ENCODE measurements at regions not wholly inside any gene's neighbourhood (a gene's known extent, or its start where the extent isn't known, plus 50 kb on each side); places are given as distances from the start of the nearest gene placed in this dataset.

DNA sequence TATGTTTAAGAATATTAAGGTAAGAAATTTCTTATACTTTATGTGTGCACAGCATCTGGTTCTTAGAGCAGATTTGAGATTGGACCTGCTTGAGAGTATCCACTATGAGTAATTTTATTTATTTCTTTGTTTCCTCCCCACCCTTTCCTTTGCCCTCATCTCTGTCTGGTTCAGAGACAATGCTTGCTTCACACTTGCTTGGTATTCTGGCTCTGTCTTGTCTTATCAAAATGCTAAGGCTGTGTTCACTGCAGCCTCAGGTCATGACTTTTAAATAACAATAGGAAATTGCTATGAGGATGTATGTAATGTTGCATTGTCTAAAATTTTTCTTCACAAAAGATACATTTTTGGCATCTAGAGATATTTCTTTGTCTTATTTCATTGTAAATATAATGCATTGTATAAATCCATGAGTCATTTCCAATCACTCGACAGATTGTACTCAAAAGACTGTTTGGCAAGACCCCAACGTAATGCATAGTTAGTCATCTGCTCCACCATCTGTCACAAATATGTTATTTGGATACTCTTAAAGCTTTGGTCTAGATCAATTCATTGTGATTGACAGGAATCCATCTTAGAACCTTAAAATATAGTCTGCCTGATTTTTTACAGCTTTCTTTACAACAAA, 395.7 kb downstream of the AASDHPPT start:
- Histone ChIP-seq H3K36me3 (no peaks in the 10 kb centered on the region), H3K9me3 (no peaks in the 10 kb centered on the region), H3K27me3 (no peaks in the 10 kb centered on the region), H3K4me1 (peaks cover 0 to 6% (median 0%) of the 10 kb centered on the region in 4 donors), H3K4me3 (no peak overlapping the region), H3K27ac (no peak overlapping the region)
- no peak for DNase-seq
- TF ChIP-seq POLR2A (IDR thresholded peaks at IDR 0.05), result no peak
- TF ChIP-seq, protein P1, sequence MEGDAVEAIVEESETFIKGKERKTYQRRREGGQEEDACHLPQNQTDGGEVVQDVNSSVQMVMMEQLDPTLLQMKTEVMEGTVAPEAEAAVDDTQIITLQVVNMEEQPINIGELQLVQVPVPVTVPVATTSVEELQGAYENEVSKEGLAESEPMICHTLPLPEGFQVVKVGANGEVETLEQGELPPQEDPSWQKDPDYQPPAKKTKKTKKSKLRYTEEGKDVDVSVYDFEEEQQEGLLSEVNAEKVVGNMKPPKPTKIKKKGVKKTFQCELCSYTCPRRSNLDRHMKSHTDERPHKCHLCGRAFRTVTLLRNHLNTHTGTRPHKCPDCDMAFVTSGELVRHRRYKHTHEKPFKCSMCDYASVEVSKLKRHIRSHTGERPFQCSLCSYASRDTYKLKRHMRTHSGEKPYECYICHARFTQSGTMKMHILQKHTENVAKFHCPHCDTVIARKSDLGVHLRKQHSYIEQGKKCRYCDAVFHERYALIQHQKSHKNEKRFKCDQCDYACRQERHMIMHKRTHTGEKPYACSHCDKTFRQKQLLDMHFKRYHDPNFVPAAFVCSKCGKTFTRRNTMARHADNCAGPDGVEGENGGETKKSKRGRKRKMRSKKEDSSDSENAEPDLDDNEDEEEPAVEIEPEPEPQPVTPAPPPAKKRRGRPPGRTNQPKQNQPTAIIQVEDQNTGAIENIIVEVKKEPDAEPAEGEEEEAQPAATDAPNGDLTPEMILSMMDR (IDR thresholded peaks at IDR 0.05), result no peak

DNA sequence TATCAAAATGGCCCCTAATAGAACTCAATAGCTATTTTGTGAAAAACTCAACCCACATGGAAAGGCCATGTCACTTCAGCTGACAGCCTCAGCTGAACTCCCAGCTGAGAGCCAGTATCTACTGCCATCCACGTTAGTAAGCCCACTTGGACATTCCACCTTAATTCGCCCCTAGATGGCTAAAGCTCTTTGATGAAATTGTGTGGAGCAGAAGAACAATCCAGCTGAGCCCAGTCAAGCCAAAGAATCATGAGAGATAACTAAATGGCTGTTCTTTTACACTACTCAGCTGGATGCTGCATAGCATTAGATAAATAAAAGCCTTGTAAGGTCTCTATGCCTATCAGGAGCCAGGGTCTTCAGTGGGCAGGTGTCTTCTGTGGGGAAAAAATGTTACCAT, 396.8 kb downstream of the AASDHPPT start:
- no peak for TF ChIP-seq POLR2A (IDR thresholded peaks at IDR 0.05)
- TF ChIP-seq, protein P1 (IDR thresholded peaks at IDR 0.05), result no peak
- Histone ChIP-seq H3K27me3 (no peaks in the 10 kb centered on the region), H3K36me3 (no peaks in the 10 kb centered on the region), H3K27ac (no peak overlapping the region), H3K4me3 (no peak overlapping the region), H3K4me1 (peaks cover 0 to 6% (median 0%) of the 10 kb centered on the region in 4 donors), H3K9me3 (no peaks in the 10 kb centered on the region)
- no peak for DNase-seq

GRCh38 chr11:106475181-106475580, 397.7 kb downstream of the AASDHPPT start:
- no peaks in the 10 kb centered on the region for H3K27me3 ChIP-seq
- no peak overlapping the region for H3K27ac ChIP-seq
- H3K9me3 ChIP-seq, result no peaks in the 10 kb centered on the region
- no peak for DNase-seq
- TF ChIP-seq, protein P1 (IDR thresholded peaks at IDR 0.05), result no peak
- TF ChIP-seq POLR2A (IDR thresholded peaks at IDR 0.05), result no peak
- H3K4me1 ChIP-seq, result peaks cover 0 to 6% (median 0%) of the 10 kb centered on the region in 4 donors
- no peak overlapping the region for H3K4me3 ChIP-seq
- no peaks in the 10 kb centered on the region for H3K36me3 ChIP-seq

- TF ChIP-seq, protein P1 (IDR thresholded peaks at IDR 0.05), result no peak
- TF ChIP-seq POLR2A (IDR thresholded peaks at IDR 0.05), result no peak
- H3K27me3 ChIP-seq, result no peaks in the 10 kb centered on the region
- no peak overlapping the region for H3K27ac ChIP-seq
- no peaks in the 10 kb centered on the region for H3K36me3 ChIP-seq
- DNase-seq, result no peak
- no peaks in the 10 kb centered on the region for H3K9me3 ChIP-seq
- no peak overlapping the region for H3K4me3 ChIP-seq
- H3K4me1 ChIP-seq, result no peaks in the 10 kb centered on the region
Measured at GRCh38 chr11:106477776-106478175, 400.3 kb downstream of the AASDHPPT start.

DNA sequence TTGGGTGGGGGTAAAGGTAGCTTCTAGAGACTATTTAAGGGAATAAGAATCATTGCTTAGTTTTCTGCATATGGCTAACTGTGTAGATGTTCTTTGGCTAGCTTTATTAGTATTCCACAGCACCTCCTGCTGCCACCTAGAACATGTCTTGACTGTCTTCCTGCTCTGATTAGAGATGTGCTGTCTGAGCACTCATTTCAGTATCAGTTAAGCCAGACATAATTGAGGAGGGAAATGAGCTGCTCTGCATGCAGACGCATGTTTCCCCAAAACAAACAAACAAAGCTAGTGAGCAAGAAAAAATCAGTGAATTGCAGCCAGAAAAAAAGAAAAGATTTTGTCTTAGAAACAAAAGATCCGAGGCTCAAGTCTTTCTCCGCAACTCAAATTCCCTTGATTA, 402.2 kb downstream of the AASDHPPT start:
- Histone ChIP-seq H3K4me3 (no peak overlapping the region), H3K9me3 (no peaks in the 10 kb centered on the region), H3K36me3 (no peaks in the 10 kb centered on the region), H3K27ac (no peak overlapping the region), H3K27me3 (no peaks in the 10 kb centered on the region), H3K4me1 (no peaks in the 10 kb centered on the region)
- no peak for DNase-seq
- TF ChIP-seq POLR2A (IDR thresholded peaks at IDR 0.05), result no peak
- TF ChIP-seq, protein P1 (IDR thresholded peaks at IDR 0.05), result no peak
